H9 (cell line): ENCODE measurements at regions not wholly inside any gene's neighbourhood (a gene's known extent, or its start where the extent isn't known, plus 50 kb on each side); places are given as distances from the start of the nearest gene placed in this dataset.

ENCODE experiments used
- DNase-seq: peaks from one replicate; pipeline ENCODE4 v3.0.0-alpha.2; 2017
- H2AFZ ChIP-seq: one replicate; pipeline ENCODE4 v1.6.1; 2013; ENCODE audit warnings: mild to moderate bottlenecking, low read length, control low read depth, moderate library complexity
- H2AK5ac ChIP-seq: 2 replicates; pipeline ENCODE4 v1.6.1; 2013; ENCODE audit warnings: low read length, control low read depth, mixed read lengths; ENCODE audit not compliant: insufficient read length
- H2BK120ac ChIP-seq: one replicate; pipeline ENCODE4 v1.6.1; 2013; ENCODE audit warnings: low read depth, mild to moderate bottlenecking, low read length, control low read depth, inconsistent platforms; ENCODE audit not compliant: poor library complexity, severe bottlenecking
- H2BK12ac ChIP-seq: 2 replicates; pipeline ENCODE4 v1.6.1; 2013; ENCODE audit warnings: low read length, control low read depth, mixed read lengths, low read depth; ENCODE audit not compliant: insufficient read length
- H2BK15ac ChIP-seq: 2 replicates; pipeline ENCODE4 v1.6.1; 2013; ENCODE audit warnings: low read depth, low read length, control low read depth
- H2BK20ac ChIP-seq: one replicate; pipeline ENCODE4 v1.6.1; 2013; ENCODE audit warnings: low read depth, mild to moderate bottlenecking, low read length, control low read depth, inconsistent platforms; ENCODE audit not compliant: poor library complexity, severe bottlenecking
- H2BK5ac ChIP-seq: 2 replicates; pipeline ENCODE4 v1.6.1; 2013; ENCODE audit warnings: low read length, control low read depth, mixed read lengths; ENCODE audit not compliant: insufficient read length
- H3K14ac ChIP-seq: 2 replicates; pipeline ENCODE4 v1.6.1; 2013; ENCODE audit warnings: low read length, control low read depth; ENCODE audit not compliant: insufficient read depth
- H3K18ac ChIP-seq: 2 replicates; pipeline ENCODE4 v1.6.1; 2013; ENCODE audit warnings: low read depth, mild to moderate bottlenecking, mixed read lengths, low read length, control low read depth; ENCODE audit not compliant: insufficient read length
- H3K23ac ChIP-seq: 2 replicates; pipeline ENCODE4 v1.6.1; 2013; ENCODE audit warnings: low read length, control low read depth, mixed read lengths, low read depth; ENCODE audit not compliant: insufficient read length
- H3K23me2 ChIP-seq: 2 replicates; pipeline ENCODE4 v1.6.1; 2013; ENCODE audit warnings: low read depth, mild to moderate bottlenecking, mixed read lengths, low read length, control low read depth; ENCODE audit not compliant: insufficient read length, poor library complexity, severe bottlenecking
- H3K27ac ChIP-seq: 2 replicates; pipeline ENCODE4 v1.5.1; 2013; ENCODE audit warnings: low read length, control low read depth, mixed read lengths, low read depth; ENCODE audit not compliant: insufficient read length
- H3K27me3 ChIP-seq: 2 replicates; pipeline ENCODE4 v1.6.1; 2013; ENCODE audit warnings: low read length, control low read depth, inconsistent platforms; ENCODE audit not compliant: insufficient read depth
- H3K4ac ChIP-seq: 2 replicates; pipeline ENCODE4 v1.6.1; 2013; ENCODE audit warnings: low read depth, mild to moderate bottlenecking, control low read depth, inconsistent platforms, low read length, moderate library complexity
- H3K4me1 ChIP-seq: 2 replicates; pipeline ENCODE4 v1.6.1; 2013; ENCODE audit warnings: low read length, control low read depth, inconsistent platforms; ENCODE audit not compliant: insufficient read depth
- H3K4me2 ChIP-seq: 2 replicates; pipeline ENCODE4 v1.6.1; 2013; ENCODE audit warnings: low read length, control low read depth, mixed read lengths; ENCODE audit not compliant: insufficient read length, insufficient read depth
- H3K56ac ChIP-seq: 2 replicates; pipeline ENCODE4 v1.6.1; 2013; ENCODE audit warnings: low read depth, mild to moderate bottlenecking, mixed read lengths, low read length, control low read depth; ENCODE audit not compliant: insufficient read length
- H3K79me1 ChIP-seq: 2 replicates; pipeline ENCODE4 v1.6.1; 2013; ENCODE audit warnings: low read depth, mild to moderate bottlenecking, moderate library complexity, low read length, control low read depth, inconsistent platforms; ENCODE audit not compliant: insufficient read depth, poor library complexity, severe bottlenecking
- H3K79me2 ChIP-seq: 2 replicates; pipeline ENCODE4 v1.6.1; 2013; ENCODE audit warnings: low read length, control low read depth, inconsistent platforms; ENCODE audit not compliant: insufficient read depth
- H3K9ac ChIP-seq: 2 replicates; pipeline ENCODE4 v1.6.1; 2013; ENCODE audit warnings: low read length, control low read depth, mixed read lengths; ENCODE audit not compliant: insufficient read length; ENCODE audit errors: extremely low read depth
- H3K9me3 ChIP-seq: one replicate; pipeline ENCODE4 v1.6.1; 2013; ENCODE audit warnings: low read depth, low read length, inconsistent platforms; ENCODE audit not compliant: control insufficient read depth
- H3T11ph ChIP-seq: one replicate; pipeline ENCODE4 v1.6.1; 2013; ENCODE audit warnings: mild to moderate bottlenecking, low read length, control low read depth, inconsistent platforms
- H4K20me1 ChIP-seq: one replicate; pipeline ENCODE4 v1.6.1; 2013; ENCODE audit not compliant: control insufficient read depth, insufficient read length, insufficient read depth
- H4K5ac ChIP-seq: 2 replicates; pipeline ENCODE4 v1.6.1; 2013; ENCODE audit warnings: low read depth, mild to moderate bottlenecking, mixed read lengths, low read length, control low read depth; ENCODE audit not compliant: insufficient read length
- H4K8ac ChIP-seq: replicated peaks from 2 replicates; pipeline ENCODE4 v1.6.1; 2013; ENCODE audit warnings: low read length, control low read depth, mixed read lengths, low read depth; ENCODE audit not compliant: insufficient read length
- H4K91ac ChIP-seq: 2 replicates; pipeline ENCODE4 v1.6.1; 2013; ENCODE audit warnings: low read depth, mild to moderate bottlenecking, moderate library complexity, mixed read lengths, low read length, control low read depth; ENCODE audit not compliant: insufficient read length
- H3K27ac Mint-ChIP-seq, 3 experiments: 2 replicates in 2 of 3; 3 replicates in 1 of 3; pipeline ENCODE4 v1.8.0; 2020 to 2021; ENCODE audit warnings: mixed read lengths in 3 of 3, mild to moderate bottlenecking in 1 of 3, moderate library complexity in 1 of 3
- H3K27me3 Mint-ChIP-seq: 2 replicates; pipeline ENCODE4 v1.8.0; 2021; ENCODE audit warnings: low read depth, mild to moderate bottlenecking, moderate library complexity, mixed read lengths
- H3K36me3 Mint-ChIP-seq, 3 experiments: 2 replicates in 2 of 3; 3 replicates in 1 of 3; pipeline ENCODE4 v1.8.0; 2020 to 2021; ENCODE audit warnings: low read depth in 3 of 3, mixed read lengths in 3 of 3; ENCODE audit not compliant: insufficient read depth in 1 of 3
- H3K4me1 Mint-ChIP-seq, 2 experiments: 2 replicates each; pipeline ENCODE4 v1.8.0; 2020; ENCODE audit warnings: mixed read lengths in 2 of 2
- H3K4me3 Mint-ChIP-seq, 2 experiments: 2 replicates in 1 of 2; 3 replicates in 1 of 2; pipeline ENCODE4 v1.8.0; 2020 to 2021; ENCODE audit warnings: mild to moderate bottlenecking in 2 of 2, mixed read lengths in 2 of 2, moderate library complexity in 1 of 2
- H3K9me3 Mint-ChIP-seq, 2 experiments: 2 replicates in 1 of 2; 3 replicates in 1 of 2; pipeline ENCODE4 v1.8.0; 2020; ENCODE audit warnings: mild to moderate bottlenecking in 2 of 2, mixed read lengths in 2 of 2, moderate library complexity in 1 of 2
- CTCF ChIP-seq: fragments of 200-600 bp; sonication (generic); conservative IDR thresholded peaks from 3 replicates; pipeline ENCODE4 v1.8.0; 2021; ENCODE audit warnings: antibody characterized with exemption, mild to moderate bottlenecking
- WGBS: extraction: QIAGEN DNeasy Blood & Tissue Kit; methylation state at CpG from one replicate; pipeline ENCODE4 v1.1.7; 2013; ENCODE audit warnings: missing lambda C conversion rate, low lambda C conversion rate, mixed read lengths; ENCODE audit not compliant: insufficient read length; ENCODE audit errors: extremely low coverage; 5-methylcytosine and 5-hydroxymethylcytosine counted together

GRCh38 chr14:103227094-103227768 lies 104.0 kb downstream of the TNFAIP2 start:
- Mint-ChIP-seq H3K27ac (no peak overlapping the region; a peak in 1 of 7 replicates), H3K4me3 (no peak overlapping the region), H3K9me3 (no peaks in the 10 kb centered on the region), H3K27me3 (peaks cover 8% of the 10 kb centered on the region), H3K36me3 (no peaks in the 10 kb centered on the region), H3K4me1 (peaks cover 19 to 20% of the 10 kb centered on the region in 2 experiments)
- DNase-seq: no peak
- no CpG with 5 or more reads among the region's 21 CpGs for WGBS
- no peak for TF ChIP-seq CTCF
- Histone ChIP-seq H3K79me1 (no peaks in the 10 kb centered on the region), H3K4me1 (no peaks in the 10 kb centered on the region; the same call in 1 of the 2 replicates), H2BK15ac (no peak overlapping the region), H3K27me3 (no peaks in the 10 kb centered on the region), H3T11ph (no peak overlapping the region), H3K4ac (no peak overlapping the region), H3K56ac (no peak overlapping the region), H4K5ac (no peak overlapping the region), H4K91ac (no peak overlapping the region), H3K9ac (no peak overlapping the region), H4K8ac (no peak overlapping the region), H4K20me1 (no peaks in the 10 kb centered on the region), H2BK5ac (no peak overlapping the region), H3K79me2 (no peaks in the 10 kb centered on the region), H2BK20ac (no peak overlapping the region), H2BK120ac (no peak overlapping the region), H2AK5ac (no peak overlapping the region), H3K18ac (no peak overlapping the region), H3K14ac (no peak overlapping the region), H2AFZ (no peak overlapping the region), H2BK12ac (no peak overlapping the region), H3K23ac (no peak overlapping the region), H3K4me2 (no peak overlapping the region), H3K23me2 (no peaks in the 10 kb centered on the region), H3K9me3 (no peaks in the 10 kb centered on the region), H3K27ac (no peak overlapping the region)
